OCI-LY1 (cell line): ENCODE measurements at regions not wholly inside any gene's neighbourhood (a gene's known extent, or its start where the extent isn't known, plus 50 kb on each side); places are given as distances from the start of the nearest gene placed in this dataset.

ENCODE experiments used
- H2AFZ ChIP-seq: fragments of 200-600 bp; sonication (generic), shearing (Covaris generic); 2 replicates; pipeline ENCODE4 v1.6.0; 2014; ENCODE audit warnings: antibody characterized with exemption, mild to moderate bottlenecking, low read length
- H3F3A ChIP-seq: fragments of 200-600 bp; sonication (generic), shearing (Covaris generic); 2 replicates; pipeline ENCODE4 v1.6.0; 2014; ENCODE audit warnings: mild to moderate bottlenecking, antibody characterized with exemption, low read length, moderate library complexity; ENCODE audit not compliant: insufficient read depth
- H3K27ac ChIP-seq: fragments of 200-600 bp; sonication (generic); 2 replicates; pipeline ENCODE4 v1.5.1; 2014; ENCODE audit warnings: low read length, mixed run types, mild to moderate bottlenecking, low read depth; ENCODE audit not compliant: poor library complexity, severe bottlenecking
- H3K27me3 ChIP-seq: fragments of 200-600 bp; sonication (generic); 2 replicates; pipeline ENCODE4 v1.6.0; 2014; ENCODE audit warnings: antibody characterized with exemption, mild to moderate bottlenecking, low read length, moderate library complexity; ENCODE audit not compliant: insufficient read depth
- H3K36me3 ChIP-seq: fragments of 200-600 bp; sonication (generic); 2 replicates; pipeline ENCODE4 v1.6.1; 2014; ENCODE audit warnings: mild to moderate bottlenecking, antibody characterized with exemption, low read length, moderate library complexity, mixed read lengths; ENCODE audit not compliant: insufficient read depth
- H3K4me1 ChIP-seq: fragments of 200-600 bp; sonication (generic); 2 replicates; pipeline ENCODE4 v1.5.1; 2014; ENCODE audit warnings: mild to moderate bottlenecking, low read length, moderate library complexity; ENCODE audit not compliant: insufficient read depth, severe bottlenecking
- H3K4me2 ChIP-seq: fragments of 200-600 bp; sonication (generic), shearing (Covaris generic); 2 replicates; pipeline ENCODE4 v1.6.1; 2014; ENCODE audit warnings: low read length
- H3K4me3 ChIP-seq: fragments of 200-600 bp; sonication (generic); 2 replicates; pipeline ENCODE4 v1.5.1; 2014; ENCODE audit warnings: low read length, low read depth, mild to moderate bottlenecking, mixed read lengths; ENCODE audit not compliant: poor library complexity, severe bottlenecking
- H3K79me2 ChIP-seq: fragments of 200-600 bp; shearing (Covaris generic); 2 replicates; pipeline ENCODE4 v1.6.1; 2016; ENCODE audit warnings: mixed run types, low read length, mixed read lengths; ENCODE audit not compliant: insufficient read depth
- H3K9ac ChIP-seq: fragments of 200-600 bp; sonication (generic), shearing (Covaris generic); 2 replicates; pipeline ENCODE4 v1.6.1; 2014; ENCODE audit warnings: mild to moderate bottlenecking, low read length, mixed read lengths
- H3K9me2 ChIP-seq: fragments of 200-600 bp; sonication (generic), shearing (Covaris generic); 2 replicates; pipeline ENCODE4 v1.6.1; 2014; ENCODE audit warnings: low read depth, mild to moderate bottlenecking, low read length, mixed read lengths
- H3K9me3 ChIP-seq: fragments of 200-600 bp; shearing (Covaris generic); 2 replicates; pipeline ENCODE4 v1.6.1; 2014; ENCODE audit warnings: low read length, mixed read lengths
- H4K20me1 ChIP-seq: fragments of 200-600 bp; sonication (generic), shearing (Covaris generic); 2 replicates; pipeline ENCODE4 v1.6.0; 2016; ENCODE audit warnings: mild to moderate bottlenecking, low read length; ENCODE audit not compliant: insufficient read depth
- EZH2 ChIP-seq: fragments of 200-600 bp; sonication (generic), shearing (Covaris generic); IDR thresholded peaks from 2 replicates; pipeline ENCODE4 v1.8.0; 2017; ENCODE audit warnings: borderline replicate concordance, mixed run types, mild to moderate bottlenecking, antibody characterized with exemption, low read length, moderate library complexity, mixed read lengths
- TF ChIP-seq, protein P1 (sequence below): fragments of 200-600 bp; sonication (generic), shearing (Covaris generic); IDR thresholded peaks from 2 replicates; pipeline ENCODE4 v1.5.1; 2017; ENCODE audit warnings: mild to moderate bottlenecking, antibody characterized with exemption, low read length, moderate library complexity, mixed read lengths

DNA sequence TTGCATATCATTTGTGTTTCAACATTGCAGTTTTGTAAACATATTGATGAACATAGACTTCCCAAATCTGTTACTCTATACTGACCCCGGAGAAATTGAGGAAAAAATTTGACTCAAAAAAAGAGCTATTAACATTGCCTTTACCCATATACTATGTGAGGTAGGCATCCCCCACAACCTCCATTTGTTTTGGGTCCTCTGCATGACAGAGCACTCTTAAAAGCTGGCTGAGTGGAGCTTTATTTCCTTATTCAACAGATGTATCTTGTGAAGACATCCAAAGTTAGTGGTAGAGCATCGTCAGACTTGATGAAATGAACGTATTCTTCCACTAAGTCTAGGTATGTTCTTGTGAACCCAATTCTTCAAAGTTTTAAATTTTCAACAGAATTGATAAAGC is 310.5 kb downstream of the CDH9 start:
- Histone ChIP-seq H3K9me3 (no peaks in the 10 kb centered on the region), H2AFZ (no peak overlapping the region), H3K27ac (no peak overlapping the region), H3F3A (no peaks in the 10 kb centered on the region), H4K20me1 (no peaks in the 10 kb centered on the region), H3K79me2 (no peaks in the 10 kb centered on the region), H3K4me2 (no peak overlapping the region), H3K9me2 (no peaks in the 10 kb centered on the region), H3K4me3 (no peak overlapping the region), H3K27me3 (no peaks in the 10 kb centered on the region), H3K36me3 (no peaks in the 10 kb centered on the region), H3K4me1 (no peaks in the 10 kb centered on the region), H3K9ac (no peak overlapping the region)
- TF ChIP-seq, protein P1, sequence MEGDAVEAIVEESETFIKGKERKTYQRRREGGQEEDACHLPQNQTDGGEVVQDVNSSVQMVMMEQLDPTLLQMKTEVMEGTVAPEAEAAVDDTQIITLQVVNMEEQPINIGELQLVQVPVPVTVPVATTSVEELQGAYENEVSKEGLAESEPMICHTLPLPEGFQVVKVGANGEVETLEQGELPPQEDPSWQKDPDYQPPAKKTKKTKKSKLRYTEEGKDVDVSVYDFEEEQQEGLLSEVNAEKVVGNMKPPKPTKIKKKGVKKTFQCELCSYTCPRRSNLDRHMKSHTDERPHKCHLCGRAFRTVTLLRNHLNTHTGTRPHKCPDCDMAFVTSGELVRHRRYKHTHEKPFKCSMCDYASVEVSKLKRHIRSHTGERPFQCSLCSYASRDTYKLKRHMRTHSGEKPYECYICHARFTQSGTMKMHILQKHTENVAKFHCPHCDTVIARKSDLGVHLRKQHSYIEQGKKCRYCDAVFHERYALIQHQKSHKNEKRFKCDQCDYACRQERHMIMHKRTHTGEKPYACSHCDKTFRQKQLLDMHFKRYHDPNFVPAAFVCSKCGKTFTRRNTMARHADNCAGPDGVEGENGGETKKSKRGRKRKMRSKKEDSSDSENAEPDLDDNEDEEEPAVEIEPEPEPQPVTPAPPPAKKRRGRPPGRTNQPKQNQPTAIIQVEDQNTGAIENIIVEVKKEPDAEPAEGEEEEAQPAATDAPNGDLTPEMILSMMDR = no peak
- TF ChIP-seq EZH2 = no peak

- Histone ChIP-seq H3K36me3 (no peaks in the 10 kb centered on the region), H3K27ac (no peak overlapping the region), H3K4me2 (no peak overlapping the region), H3K9me3 (no peaks in the 10 kb centered on the region), H3K9me2 (no peaks in the 10 kb centered on the region), H3K27me3 (no peaks in the 10 kb centered on the region), H3K9ac (no peak overlapping the region), H3F3A (no peaks in the 10 kb centered on the region), H3K4me3 (no peak overlapping the region), H2AFZ (no peak overlapping the region), H3K79me2 (no peaks in the 10 kb centered on the region), H4K20me1 (no peaks in the 10 kb centered on the region), H3K4me1 (no peaks in the 10 kb centered on the region)
- no peak for TF ChIP-seq EZH2
- TF ChIP-seq, protein P1 = no peak
Measured at GRCh38 chr5:26719803-26720202, 318.6 kb downstream of the CDH9 start.

GRCh38 chr5:26700759-26701384 is 337.5 kb downstream of the CDH9 start:
- Histone ChIP-seq H3F3A (no peaks in the 10 kb centered on the region), H3K4me1 (no peaks in the 10 kb centered on the region), H3K4me2 (no peak overlapping the region), H3K9me3 (no peaks in the 10 kb centered on the region), H3K27ac (no peak overlapping the region), H3K9me2 (no peaks in the 10 kb centered on the region), H3K79me2 (no peaks in the 10 kb centered on the region), H3K36me3 (no peaks in the 10 kb centered on the region), H2AFZ (no peak overlapping the region), H3K27me3 (no peaks in the 10 kb centered on the region), H3K9ac (no peak overlapping the region), H4K20me1 (no peaks in the 10 kb centered on the region), H3K4me3 (no peak overlapping the region)
- TF ChIP-seq EZH2 = no peak
- TF ChIP-seq, protein P1 = peak; percentile 72
